ENCODE measurements at regions not wholly inside any gene's neighbourhood (a gene's known extent, or its start where the extent isn't known, plus 50 kb on each side); places are given as distances from the start of the nearest gene placed in this dataset.
"Not testable (repeated sequence)": the region's sequence is repeated elsewhere in the genome, so short reads cannot be mapped to it uniquely, and the experiment has no call there.

- no peak for DNase-seq
Observed at GRCh38 chr22:22803285-22803853, 84.2 kb upstream of the IGLL5 start.

- peak; percentile 61 for DNase-seq
Observed at GRCh38 chr22:22810018-22810427, 77.6 kb upstream of the IGLL5 start.

GRCh38 chr22:22810471-22810870 lies 77.1 kb upstream of the IGLL5 start:
- DNase-seq: no peak

GRCh38 chr22:22811016-22812009 lies 76.3 kb upstream of the IGLL5 start:
- no peak for DNase-seq

GRCh38 chr22:22812031-22812905 lies 75.3 kb upstream of the IGLL5 start:
- DNase-seq: no peak

- DNase-seq: no peak
Observed at GRCh38 chr22:22813126-22814075, 74.2 kb upstream of the IGLL5 start.

GRCh38 chr22:22814666-22815396 lies 72.8 kb upstream of the IGLL5 start:
- no peak for DNase-seq

GRCh38 chr22:22815397-22816170 lies 72.0 kb upstream of the IGLL5 start:
- no peak for DNase-seq

- no peak for DNase-seq
Observed at GRCh38 chr22:22816171-22816514, 71.5 kb upstream of the IGLL5 start.

- DNase-seq: no peak
Observed at GRCh38 chr22:22816766-22817410, 70.7 kb upstream of the IGLL5 start.

GRCh38 chr22:22817468-22818201 lies 70.0 kb upstream of the IGLL5 start:
- no peak for DNase-seq

GRCh38 chr22:22818202-22818538 lies 69.4 kb upstream of the IGLL5 start:
- no peak for DNase-seq

GRCh38 chr22:22818861-22819855 lies 68.5 kb upstream of the IGLL5 start:
- DNase-seq: no peak

- DNase-seq: no peak
Observed at GRCh38 chr22:22820076-22820475, 67.5 kb upstream of the IGLL5 start.

- DNase-seq: no peak
Observed at GRCh38 chr22:22820626-22821025, 67.0 kb upstream of the IGLL5 start.

GRCh38 chr22:22821340-22821739 lies 66.3 kb upstream of the IGLL5 start:
- no peak for DNase-seq

- DNase-seq: no peak
Observed at GRCh38 chr22:22822106-22822505, 65.5 kb upstream of the IGLL5 start.

GRCh38 chr22:22822553-22822952 lies 65.1 kb upstream of the IGLL5 start:
- DNase-seq: not testable (repeated sequence)

All from tongue (tissue), 1 donor.